Ureter (tissue), 1 donor: ENCODE measurements at regions not wholly inside any gene's neighbourhood (a gene's known extent, or its start where the extent isn't known, plus 50 kb on each side); places are given as distances from the start of the nearest gene placed in this dataset.
"Not testable (repeated sequence)": the region's sequence is repeated elsewhere in the genome, so short reads cannot be mapped to it uniquely, and the experiment has no call there.

ENCODE experiments used
- DNase-seq: peaks from one replicate; pipeline ENCODE4 v3.0.0-alpha.2; 2020; ENCODE audit warnings: low spot score
- donor health status: DM: yes; HTN: yes; CAD: no.

- DNase-seq = no peak
Measured at GRCh38 chrX:144494074-144494473, 610.2 kb downstream of the UBE2NL start.

DNA sequence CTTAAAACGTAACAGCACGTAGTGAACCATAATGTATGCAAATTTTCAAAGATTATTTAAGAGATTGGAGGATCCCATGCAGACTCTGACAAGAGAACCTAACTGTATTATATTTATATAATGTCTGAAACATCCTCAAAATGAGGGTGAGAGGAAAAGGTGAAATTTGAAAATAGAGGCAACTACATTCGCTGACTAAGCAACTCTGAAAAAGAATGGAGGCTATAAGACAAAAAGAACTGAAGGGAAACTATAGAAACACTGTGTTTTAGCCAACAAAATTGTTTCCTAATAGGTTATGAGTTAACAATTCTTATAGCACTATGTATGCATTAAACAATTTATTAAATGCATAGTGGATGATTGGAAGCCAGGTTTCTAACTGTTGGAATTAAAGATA lies 648.0 kb downstream of the UBE2NL start:
- DNase-seq = no peak

DNA sequence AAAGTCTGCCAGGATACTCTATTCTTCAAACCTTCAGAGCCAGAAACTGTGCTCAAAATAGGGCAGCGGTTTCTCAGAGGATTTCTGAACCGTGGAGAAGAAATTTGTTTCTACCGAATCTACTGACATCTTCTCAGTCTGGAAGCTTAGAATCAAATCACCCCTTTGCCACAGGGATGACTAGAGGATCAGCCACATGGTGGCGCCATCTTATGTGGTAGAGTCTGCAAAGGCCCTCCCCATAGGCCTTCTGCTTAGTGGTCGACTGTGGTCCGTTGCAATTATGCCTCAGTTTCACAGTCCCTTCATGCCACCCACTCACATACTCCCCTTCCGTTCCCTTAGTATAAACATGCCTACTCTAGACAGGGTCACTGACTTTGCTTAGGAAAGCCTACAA lies 680.7 kb upstream of the SPANXN1 start:
- no peak for DNase-seq

DNA sequence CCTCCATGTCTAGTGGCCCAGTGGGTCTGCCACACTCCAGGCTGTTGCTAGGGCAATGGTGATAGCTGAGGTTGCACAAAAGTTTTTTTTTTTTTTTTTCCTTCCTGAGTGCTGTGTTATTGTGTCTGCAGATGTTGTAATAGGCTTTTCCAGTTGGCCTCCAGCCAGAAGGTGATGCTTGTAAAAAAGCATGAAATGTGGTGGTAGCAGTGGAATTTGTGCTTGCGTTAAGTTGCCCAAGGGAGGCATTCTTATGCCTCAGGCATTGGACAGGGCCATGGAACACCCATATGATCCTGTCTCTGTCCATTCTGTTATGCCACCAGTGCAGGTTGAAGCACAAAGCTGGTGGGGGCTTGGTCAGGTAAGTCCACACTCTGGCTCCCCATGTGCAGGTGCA lies 660.5 kb upstream of the SPANXN1 start:
- no peak for DNase-seq

DNA sequence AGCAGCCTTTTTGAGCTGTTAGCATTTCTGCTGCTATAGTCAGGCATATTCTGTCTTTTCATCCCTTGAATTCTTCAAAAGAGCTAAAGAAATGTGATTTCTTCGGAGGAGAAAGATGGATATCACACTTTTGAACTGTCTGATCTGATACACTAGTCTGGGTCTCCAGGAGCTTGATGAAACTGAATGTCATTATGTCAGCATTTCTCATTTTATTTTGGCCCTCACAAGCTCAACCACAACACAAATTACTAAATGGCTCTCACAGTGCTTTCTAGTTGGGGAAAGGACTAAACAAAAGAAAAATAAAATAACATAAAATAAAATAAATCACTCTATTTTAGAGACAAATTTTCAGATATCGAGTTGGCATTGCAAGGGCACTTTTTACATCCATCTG lies 655.3 kb upstream of the SPANXN1 start:
- no peak for DNase-seq

GRCh38 chrX:144601010-144601409 lies 646.3 kb upstream of the SPANXN1 start:
- no peak for DNase-seq

- no peak for DNase-seq
Measured at GRCh38 chrX:144612076-144612475, 635.2 kb upstream of the SPANXN1 start.

DNA sequence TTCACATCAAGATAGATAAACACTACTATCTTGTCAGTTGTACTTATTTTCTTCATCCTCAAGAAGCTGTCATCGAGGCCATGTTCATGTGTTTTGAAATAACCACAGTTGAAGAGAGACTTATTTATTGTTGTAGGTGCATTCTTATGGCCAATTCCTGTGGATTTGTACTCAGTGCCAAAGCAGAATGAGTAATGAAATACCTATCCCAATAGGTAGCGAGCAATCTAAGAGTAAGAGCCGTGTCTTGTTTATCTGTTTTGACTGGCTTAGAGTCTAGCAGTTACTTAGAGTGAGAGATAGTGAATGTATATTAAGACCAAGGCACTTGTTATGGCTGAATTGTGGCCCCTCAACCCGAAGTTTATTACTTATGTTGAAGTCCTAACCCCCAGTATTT lies 631.0 kb upstream of the SPANXN1 start:
- DNase-seq = no peak

GRCh38 chrX:144627947-144628346 lies 619.4 kb upstream of the SPANXN1 start:
- DNase-seq = no peak

DNA sequence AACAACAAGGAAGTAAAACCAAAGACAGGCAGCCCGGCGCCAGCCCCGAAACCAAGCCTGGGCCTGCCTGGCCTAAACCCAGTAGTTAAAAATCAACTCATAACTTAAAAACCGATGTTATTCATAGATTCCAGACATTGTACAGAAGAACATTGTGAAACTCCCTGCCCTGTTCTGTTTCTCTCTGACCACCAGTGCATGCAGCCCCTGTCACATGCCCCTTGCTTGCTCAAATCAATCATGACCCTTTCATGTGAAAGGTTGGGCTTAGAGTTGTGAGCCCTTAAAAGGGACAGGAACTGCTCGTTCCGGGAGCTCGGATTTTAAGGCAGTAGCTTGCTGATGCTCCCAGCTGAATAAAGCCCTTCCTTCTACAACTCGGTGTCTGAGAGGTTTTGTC lies 612.9 kb upstream of the SPANXN1 start:
- not testable (repeated sequence) for DNase-seq

- DNase-seq = no peak
Measured at GRCh38 chrX:144637731-144638130, 609.6 kb upstream of the SPANXN1 start.

DNA sequence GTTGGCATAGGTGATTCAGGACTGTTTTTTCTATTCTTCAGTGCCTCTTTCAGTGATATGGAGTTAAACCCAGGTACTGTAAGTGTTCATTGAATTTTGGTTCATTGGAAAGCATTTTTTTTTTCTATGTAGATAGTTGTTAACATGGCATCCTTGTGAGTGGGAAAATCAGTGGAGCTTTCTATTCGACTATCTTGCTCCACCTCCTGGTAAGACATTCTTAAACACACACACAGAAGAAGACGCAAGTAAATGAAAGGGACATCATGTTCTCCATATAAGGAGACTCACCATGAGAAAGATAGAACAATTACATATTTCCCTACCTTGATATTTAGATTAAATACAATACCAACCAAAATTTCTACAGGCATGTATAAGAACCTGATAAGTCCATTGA lies 598.5 kb upstream of the SPANXN1 start:
- DNase-seq = no peak

DNA sequence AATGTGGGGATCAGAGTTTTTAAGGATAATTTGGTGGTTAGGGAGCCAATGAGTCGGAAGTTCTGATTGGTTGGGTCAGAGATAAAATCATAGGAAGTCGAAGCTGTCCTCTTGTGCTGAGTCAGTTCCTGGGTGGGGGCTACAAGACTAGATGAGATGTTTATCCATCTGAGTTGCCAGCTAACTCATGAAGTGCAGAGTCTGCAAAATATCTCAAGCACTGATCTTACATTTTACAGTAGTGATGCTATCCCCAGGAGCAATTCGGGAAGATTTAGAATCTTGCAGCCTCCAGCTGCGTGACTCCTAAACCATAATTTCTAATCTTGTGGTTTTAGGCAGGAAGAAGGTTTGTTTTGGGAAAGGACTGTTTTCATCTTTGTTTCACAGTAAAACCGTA lies 565.8 kb upstream of the SPANXN1 start:
- no peak for DNase-seq

DNA sequence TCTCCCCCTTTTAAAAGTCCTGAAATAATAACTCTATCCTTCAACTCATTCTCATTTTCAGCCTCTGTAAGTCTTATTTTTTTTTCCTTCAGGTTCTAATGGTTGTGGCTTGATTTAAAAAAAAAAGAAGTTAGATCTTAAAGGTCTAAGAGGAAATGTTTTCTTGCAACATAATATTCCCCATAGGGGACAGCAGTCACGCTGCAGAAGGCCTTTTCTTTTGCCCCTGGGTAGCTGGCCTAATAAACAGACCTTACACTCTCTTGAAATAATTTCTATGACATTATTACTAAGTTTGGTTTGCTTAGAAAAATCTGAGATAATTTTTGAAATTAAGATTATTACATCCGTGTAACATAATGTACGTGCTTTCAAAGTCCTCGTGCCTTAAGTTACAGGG lies 564.1 kb upstream of the SPANXN1 start:
- DNase-seq = no peak

DNA sequence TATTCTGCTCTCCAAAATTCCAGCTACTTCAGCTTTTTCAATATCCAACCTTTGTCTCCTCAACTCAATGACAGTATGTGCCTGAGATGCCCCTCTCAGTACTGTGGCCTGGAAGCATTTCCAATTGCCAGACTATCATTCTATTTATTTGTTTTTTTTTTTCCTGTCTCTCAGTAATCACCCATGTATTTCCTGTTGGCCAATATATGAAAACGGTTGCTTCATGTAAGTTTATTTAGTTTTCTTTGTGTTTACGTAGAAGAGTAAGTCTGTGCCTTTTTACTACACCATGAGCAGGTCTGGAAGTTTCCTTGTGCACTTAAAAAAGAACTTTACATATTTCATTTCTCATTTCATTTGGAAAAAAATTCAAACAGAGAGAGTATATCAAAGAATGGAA lies 537.5 kb upstream of the SPANXN1 start:
- DNase-seq = no peak

DNA sequence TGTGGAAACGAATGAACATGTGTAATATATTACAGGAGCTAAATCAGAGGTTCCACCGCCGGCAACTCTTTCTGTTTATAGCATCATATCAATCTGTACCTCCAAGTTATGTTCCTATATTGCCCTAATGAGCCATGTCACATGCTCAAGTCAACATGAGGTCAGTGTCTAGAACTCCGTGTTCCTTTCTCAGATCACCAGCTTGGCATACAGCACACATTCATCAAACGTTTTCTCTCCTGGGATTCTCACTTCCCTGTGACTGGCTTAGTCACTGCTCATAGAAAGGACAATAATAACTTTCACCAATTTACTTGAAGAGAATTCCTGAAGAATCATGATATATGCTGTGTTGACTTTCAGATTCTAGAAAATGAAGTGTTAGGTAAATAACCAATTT lies 532.0 kb upstream of the SPANXN1 start:
- no peak for DNase-seq

DNA sequence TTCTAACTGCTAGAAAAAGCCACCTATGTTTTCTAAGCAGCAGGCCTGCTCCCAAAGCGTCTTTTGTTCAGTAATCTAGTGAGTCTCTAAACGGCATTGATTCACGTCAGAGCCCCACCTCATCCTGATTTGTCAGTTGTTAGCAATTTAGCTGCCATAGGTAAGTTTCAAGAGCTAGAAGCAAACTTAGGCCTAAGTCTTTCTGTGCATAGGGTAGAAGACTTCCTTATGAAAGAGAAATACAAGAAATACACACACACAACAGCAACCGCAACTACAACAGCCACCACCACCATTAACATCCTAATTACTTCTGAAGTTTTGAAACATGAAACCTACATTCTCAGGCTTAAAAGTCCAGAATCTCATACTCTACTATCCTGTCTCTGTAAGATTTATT lies 531.1 kb upstream of the SPANXN1 start:
- no peak for DNase-seq

- no peak for DNase-seq
Measured at GRCh38 chrX:144717682-144718081, 529.6 kb upstream of the SPANXN1 start.

DNA sequence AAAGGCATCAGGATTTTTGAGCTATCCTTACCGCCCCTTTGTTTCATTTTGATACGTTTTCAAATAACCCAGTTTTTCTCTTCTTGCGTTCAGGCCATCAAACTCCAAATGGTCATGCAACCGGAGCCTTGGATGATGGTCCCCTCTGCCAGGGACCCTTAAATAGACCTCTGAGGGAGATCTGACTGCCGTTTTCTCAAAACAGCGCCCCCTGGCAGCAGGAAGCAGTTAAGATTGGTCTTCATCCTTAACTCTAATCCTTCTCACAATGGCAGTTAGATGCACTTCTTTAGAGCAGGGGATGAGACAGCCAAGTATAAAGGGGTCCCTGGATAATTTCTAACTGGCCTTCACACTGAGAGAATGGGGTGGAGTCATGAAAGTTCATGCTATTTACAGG lies 525.0 kb upstream of the SPANXN1 start:
- DNase-seq = no peak

DNA sequence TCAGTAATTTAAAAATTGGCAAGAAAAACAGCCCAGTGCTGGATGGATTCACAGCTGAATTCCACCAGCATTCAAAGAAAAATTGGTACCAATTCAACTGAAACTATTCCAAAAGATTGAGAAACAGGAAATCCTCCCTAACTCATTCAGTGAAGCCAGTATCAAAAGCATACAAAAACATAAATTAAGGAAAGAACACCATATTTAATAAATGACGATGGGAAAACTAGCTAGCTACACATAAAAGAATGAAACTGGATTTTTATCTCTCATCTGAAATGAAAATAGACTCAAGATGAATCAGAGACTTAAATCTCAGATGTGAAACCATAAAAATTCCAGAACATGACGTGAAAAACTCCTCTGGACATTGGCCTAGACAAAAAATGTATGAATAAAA lies 516.8 kb upstream of the SPANXN1 start:
- no peak for DNase-seq

- DNase-seq = no peak
Measured at GRCh38 chrX:144732588-144732987, 514.7 kb upstream of the SPANXN1 start.

DNA sequence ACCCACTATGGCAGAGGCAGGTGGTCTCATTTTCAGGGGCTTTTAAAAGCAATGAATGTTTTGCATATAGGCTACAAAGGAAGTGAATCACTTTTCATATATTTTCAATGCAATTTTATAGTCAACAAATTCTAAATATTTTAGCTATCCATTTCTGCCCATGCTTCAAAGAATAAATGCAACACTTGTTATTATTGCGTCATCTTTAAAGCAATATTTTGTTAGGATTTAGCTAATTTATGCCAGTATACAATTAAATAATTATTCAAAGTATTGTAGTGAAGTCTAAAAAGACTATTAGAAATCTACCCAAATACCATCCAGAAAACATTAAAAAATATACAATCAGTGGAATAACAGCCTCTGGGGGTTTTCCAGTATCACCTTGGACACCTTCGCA lies 509.1 kb upstream of the SPANXN1 start:
- DNase-seq = no peak

GRCh38 chrX:144768540-144768939 lies 478.8 kb upstream of the SPANXN1 start:
- no peak for DNase-seq

DNA sequence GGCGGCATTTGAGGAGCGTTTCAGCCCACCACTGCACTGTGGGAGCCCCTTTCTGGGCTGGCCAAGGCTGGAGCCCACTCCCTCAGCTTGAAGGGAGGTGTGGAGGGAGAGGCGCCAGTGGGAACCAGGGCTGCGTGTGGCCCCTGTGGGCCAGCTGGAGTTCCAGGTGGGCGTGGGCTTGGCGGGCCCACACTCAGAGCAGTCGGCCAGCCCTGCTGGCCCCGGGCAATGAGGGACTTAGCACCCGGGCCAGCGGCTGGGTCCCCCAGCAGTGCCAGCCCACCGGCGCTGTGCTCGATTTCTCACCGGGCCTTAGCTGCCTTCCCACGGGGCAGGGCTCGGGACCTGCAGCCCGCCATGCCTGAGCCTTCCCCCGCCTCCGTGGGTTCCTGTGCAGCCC lies 463.8 kb upstream of the SPANXN1 start:
- DNase-seq = not testable (repeated sequence)

- no peak for DNase-seq
Measured at GRCh38 chrX:144790148-144790547, 457.2 kb upstream of the SPANXN1 start.
